HG03571 (cell line): ENCODE measurements at regions not wholly inside any gene's neighbourhood (a gene's known extent, or its start where the extent isn't known, plus 50 kb on each side); places are given as distances from the start of the nearest gene placed in this dataset.
"Not testable (repeated sequence)": the region's sequence is repeated elsewhere in the genome, so short reads cannot be mapped to it uniquely, and the experiment has no call there.

Experiments
- ATAC-seq: cut with Tn5 transposase; IDR thresholded peaks from one replicate; pipeline ENCODE4 v1.9.1; 2021; ENCODE audit not compliant: unreplicated experiment

DNA sequence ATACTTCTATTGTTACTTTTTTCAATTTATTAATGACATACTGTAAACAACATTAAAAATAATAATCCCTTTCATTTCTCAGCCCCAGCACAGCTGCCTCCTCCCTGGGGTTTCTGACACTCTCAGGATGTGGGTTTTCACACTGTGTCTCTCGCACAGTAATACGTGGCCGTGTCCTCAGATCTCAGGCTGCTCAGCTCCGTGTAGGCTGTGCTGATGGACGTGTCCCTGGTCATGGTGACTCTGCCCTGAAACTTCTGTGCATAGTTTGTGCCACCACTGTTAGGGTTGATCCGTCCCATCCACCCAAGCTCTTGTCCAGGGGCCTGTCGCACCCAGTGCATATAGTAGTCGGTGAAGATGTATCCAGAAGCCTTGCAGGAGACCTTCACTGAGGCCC is 159.9 kb downstream of the POTEB start:
- peak; percentile 25 for ATAC-seq

DNA sequence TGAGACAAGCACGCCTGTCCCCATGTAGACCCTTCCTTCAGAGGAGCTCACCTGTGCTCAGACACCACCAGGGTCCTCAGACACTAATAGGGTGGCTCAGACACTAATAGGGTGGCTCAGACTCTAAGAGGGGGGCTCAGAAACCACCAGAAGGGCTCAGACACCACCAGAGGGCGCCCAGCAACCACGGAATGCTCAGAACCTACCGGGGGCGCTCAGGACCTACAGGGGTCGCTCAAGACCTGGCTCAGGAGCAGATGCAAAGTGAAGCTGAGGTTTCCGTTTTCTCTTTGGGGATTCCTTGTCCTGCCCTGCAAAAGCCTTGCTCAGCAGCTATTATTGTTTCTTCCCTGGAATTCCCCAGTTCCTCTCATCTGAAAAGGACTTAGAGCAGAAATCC is 172.1 kb downstream of the POTEB start:
- ATAC-seq, result peak; percentile 92

DNA sequence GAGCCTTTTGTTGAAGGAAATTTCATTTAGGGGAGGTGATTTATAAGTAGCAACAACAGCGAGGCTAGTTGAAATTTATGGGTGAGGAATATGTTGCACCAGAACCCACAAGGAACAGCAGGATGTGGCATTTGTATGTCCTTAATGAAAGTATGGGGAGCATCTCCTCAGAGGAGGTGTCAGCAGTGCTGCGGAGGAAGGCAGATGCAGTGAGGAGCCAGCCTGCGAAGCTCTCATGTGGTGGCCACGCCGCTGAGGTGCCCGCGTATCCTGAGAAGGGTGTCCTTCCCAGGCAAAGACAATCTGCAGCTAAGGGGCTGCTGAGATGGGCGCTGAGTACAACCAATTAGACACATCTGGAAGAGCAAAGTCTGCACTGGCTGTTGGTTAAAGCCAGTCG is 178.9 kb downstream of the POTEB start:
- not testable (repeated sequence) for ATAC-seq

DNA sequence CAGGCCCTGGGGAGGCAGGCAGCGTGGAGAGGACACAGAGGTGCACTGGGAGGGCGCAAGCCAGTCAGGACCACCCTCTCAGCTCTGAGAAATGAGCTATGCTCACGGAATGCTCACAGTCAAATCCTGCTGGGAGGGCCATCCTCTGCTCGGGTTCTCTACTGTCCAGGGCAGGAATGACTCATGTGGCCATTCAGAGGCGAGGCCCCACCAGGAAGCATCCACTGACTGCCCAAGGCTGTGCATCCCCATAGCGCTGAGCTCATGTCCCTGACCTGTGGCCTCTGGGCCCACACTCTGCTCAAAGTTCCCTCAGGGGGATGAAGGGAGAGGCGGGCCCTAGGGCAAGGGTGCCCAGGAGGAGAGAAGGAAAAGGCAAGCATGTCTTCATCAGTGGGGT is 182.4 kb downstream of the POTEB start:
- ATAC-seq, result not testable (repeated sequence)

DNA sequence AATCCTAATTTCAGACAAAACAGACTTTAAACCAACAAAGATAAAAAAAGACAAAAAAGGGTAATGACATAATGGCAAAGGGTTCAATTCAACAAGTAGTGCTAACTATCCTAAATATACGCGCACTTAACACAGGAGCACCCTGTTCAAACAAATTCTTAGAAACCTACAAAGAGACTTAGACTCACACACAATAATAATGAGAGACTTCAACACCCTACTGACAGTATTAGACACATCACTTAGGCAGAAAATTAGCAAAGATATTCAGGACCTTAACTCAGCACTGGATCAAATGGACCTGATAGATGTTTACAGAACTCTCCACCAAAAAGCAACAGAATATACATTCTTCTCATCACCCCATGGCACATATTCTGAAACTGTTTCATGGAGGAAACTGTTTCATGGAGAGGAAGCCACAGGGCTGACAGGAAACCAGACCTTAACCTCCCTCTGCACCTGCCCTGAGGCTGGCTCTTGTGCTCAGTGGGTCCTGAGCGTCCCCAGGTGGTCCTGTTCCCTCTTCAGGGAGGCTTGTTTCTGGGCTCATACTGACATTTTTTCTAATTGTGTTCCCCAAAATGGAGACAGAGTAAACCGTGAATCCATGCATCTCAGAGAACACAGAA is 184.9 kb downstream of the POTEB start:
- ATAC-seq, result not testable (repeated sequence)

DNA sequence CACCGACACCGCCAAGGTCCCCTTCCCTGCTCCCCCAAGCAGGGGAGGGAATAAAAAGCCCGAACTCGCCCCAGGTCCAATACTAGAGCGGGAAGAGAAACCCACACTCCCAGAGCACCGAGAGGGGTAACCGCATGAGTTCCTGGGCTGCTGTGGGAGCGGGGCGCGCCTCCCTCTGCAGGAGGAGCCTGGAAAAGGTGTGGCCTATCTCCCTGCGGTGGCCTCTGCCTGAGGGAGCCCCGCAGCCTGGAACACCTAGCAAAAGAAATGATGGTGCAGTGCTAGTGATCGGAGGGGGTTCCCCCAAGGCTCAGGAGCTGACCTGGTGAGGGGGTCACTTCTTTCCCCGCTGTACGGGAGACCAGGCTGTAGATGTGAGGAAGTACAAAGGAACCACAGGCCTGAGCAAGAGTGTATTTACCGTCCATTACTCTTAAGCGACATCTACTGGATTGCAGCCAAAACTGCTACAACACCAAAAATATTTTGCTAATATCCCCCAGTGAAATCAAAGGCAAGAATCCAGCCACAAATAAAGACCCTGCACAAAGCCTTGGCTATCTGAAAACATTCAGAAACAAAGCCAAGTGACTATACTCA is 216.6 kb upstream of the POTEB3 start:
- not testable (repeated sequence) for ATAC-seq

DNA sequence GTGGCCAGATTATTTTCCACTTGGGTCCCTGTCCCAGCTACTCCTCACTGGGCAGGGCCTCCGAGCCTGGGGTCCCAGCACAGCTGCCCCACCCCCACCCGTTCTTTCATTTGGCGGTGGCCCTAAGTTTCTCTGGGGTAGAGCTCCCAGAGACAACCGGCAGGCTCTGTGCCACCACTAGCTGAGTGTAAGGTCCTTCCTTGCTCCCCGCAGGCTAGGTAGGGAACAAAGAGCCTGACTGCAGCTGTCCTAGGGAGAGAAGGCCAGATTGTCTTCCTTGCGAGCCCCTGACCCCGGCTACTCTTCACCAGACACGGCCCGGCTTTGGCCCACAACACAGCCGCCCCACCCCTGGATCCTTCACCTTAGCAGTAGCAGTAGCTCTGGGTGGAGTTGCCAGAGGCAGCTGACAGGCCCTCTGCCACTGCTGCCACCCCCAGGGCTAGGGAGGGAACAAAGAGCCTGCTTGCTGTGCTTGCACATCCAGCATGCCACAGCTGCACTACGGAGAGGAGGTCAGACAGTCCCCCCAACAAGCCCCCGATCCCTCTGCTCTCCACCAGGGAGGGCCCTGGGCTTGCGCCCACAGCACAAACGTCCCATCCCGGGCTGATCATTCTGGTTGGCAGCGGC is 215.9 kb upstream of the POTEB3 start:
- ATAC-seq, result not testable (repeated sequence)

DNA sequence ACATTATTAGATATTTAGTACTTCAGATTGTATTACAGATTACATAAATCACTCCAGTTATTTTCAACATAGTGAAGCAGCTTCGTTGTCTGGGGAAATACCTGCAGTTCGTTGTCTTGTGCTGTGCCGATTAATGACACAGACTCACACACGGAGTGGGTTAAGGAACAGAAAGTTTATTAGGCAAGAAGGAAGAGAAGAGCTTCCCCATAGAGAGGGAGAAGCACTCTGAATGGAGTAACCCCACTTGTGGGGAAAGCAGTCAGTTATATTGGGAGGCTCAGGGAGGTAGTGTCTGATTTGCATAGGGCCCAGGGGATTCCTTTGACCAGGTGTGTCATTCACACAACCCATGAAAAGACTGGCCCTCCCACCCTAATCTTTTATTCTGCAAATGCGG is 213.4 kb upstream of the POTEB3 start:
- ATAC-seq, result not testable (repeated sequence)

DNA sequence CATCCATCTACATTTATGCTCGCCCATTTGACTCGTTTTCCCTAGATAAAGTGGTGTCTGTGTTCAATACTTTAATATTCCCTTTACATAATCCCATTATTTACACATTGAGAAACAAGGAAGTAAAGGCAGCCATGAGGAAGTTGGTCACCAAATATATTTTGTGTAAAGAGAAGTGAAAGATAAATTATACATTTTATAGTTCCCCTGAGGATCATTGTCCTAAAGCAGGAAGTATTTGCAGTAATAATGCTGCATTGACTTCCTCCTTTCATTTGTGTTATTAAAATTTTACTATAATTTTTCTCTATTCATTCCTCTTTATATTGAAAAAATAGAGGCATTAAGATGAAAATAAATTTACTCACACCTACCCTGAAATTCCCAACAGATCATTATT is 198.5 kb upstream of the POTEB3 start:
- not testable (repeated sequence) for ATAC-seq

DNA sequence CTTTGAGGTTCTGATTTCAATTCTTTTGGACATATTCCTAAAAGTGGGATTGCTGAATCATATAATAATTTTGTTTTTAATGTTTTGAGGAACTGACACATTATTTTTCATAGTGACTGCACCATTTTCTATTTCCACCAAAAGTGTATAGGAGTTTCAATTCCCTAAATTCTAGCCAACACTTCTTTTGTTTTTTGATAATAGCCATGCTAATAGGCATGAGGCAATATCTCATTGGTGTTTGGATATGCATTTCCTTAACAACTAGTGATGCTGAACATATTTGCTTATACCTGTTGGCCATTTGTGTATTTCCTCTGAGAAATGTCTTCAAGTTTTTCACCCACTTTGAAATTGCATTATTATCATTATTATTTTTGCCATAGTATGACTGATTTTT is 186.4 kb upstream of the POTEB3 start:
- not testable (repeated sequence) for ATAC-seq

DNA sequence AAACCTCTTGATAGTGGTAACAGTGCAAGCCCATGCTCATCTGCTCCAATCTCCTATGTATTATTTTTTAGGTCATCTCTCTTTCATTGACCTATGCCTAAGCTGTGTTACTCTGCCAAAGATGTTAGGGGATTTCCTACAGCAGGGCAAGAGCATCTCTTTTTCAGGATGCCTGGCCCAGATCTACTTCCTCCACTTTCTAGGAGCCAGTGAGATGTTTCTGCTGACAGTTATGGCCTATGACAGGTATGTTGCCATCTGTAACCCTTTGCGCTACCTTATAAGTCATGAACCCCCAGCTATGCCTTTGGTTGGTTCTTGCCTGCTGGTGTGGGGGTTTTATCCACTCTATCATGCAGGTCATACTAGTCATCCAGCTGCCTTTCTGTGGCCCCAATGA is 168.9 kb upstream of the POTEB3 start:
- ATAC-seq, result not testable (repeated sequence)

DNA sequence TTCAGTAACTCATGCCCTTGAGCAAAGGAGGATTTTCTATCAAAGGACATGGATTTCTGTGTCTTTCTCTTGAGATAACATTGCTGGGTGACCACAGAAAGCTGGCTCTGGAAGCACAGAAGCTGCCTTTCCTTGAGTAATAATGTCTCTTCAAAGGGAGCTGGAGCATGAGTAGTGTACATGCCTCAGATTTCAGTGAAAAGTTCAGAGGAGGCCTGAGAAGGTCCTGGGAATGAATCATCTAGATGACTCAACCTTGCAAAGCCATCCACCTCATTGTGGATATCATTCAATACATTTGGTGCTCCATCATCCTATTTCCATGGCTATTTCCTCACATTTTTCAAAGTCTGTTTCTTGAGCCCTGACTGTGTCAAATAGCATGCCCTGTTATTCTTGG is 125.1 kb upstream of the POTEB3 start:
- not testable (repeated sequence) for ATAC-seq

DNA sequence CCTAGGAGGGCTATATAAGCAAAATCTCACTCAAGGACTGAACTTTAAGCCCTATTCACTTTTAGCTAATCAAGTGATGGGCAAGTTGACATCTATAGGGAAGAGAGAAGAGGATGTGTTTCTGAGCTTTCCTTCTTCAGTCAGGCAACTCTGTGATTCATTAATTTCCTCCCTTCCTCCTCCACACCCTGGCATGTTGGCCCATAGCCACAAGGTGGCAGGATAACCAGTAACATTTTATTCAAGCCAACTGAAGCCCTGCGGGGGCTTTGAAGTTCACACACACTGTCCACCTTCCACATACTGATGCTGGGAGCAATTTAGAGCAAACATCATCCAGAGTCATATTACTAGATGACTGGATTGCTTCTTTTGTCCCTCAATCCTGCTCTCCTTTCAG is 111.5 kb upstream of the POTEB3 start:
- peak; percentile 61 for ATAC-seq

DNA sequence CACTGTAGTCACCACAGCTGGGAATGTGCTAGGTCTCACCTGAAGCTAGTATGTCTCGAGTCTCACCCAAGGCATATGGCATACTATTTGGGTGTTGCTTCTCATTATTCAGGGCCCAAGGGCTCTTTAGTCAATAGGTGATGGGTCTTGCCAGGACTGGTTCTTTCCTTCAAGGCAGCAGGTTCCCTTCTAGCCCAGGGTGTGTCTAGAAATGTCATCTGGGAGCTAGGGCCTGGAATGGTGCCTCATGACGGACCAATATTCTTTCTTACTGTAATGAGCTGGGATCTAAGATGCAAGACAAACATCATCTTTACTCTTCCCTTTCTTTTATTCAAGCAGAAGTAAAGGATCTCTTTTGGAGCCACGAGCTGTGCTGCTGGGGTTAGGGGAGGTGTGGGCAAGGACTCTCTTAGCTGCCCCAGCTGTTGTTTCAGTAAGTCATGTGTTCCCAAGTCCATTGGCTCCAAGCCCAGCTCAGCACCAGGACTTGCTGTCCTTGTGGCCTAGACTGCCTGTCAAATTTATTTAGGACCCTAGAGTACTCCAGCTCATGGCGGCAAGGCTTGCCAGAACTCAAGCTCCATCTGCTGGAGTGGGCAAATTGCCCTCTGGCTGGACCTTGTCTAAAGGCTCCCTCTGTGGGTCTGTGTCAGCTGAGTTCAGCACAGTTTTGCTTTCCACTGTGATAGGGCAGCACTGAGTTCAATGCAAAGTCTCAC is 106.0 kb upstream of the POTEB3 start:
- not testable (repeated sequence) for ATAC-seq

DNA sequence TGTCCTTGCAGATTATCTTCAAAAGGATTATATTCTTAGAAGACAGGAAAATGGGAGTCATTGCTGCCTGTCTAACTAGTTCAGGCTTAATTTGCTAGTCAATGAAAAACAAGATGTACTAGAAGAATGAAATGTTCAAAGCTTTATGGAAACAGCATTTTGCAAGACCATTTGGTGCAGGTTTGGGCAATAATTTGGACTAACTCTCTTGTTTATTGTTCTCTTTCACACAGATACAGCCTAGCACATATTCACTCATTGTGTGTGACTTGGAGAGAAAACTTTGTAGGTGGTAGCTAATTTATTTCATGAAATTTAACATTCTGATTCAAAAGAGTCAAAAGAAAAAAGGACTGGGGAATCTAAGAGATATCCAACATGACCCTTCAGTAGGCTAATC is 92.5 kb upstream of the POTEB3 start:
- not testable (repeated sequence) for ATAC-seq

DNA sequence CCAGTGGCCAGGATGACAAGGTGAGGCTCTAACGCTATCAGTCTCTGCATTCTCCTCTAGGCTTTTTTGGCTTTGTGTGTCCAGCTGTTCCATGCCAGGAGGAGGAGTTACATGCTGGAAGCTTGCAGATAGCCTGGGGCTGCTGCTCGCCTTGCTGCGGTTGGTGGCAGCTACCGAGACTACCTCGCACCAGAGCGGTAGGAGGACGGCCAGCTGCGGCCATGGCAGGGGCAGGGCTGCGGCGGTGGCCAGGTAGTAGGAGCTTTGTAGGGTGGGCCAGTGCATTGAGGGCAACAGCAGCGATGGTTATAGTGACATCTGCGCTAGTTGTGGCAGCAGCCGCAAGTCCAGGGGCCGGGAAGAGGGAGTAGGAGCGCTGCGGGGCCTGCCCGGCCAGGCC is 75.9 kb upstream of the POTEB3 start:
- ATAC-seq, result not testable (repeated sequence)

DNA sequence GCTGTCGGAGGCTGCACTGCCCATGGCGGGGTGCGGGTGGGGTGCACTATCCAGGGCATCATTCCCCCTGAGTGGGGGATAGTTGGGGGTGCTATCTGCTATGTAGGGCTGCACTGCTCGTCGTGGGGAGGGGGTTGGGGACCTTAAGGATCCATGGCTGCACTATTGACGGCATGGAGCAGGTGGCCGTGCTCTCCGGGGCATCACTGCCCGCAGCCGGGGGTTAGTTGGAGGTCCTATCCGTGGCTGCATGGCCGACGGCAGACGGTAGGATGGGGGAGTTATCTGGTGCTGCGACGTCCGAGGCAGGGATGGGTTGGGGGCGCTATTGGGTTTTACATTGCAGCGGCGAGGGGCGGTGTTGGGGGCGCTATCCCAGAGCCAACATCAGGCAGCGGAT is 75.0 kb upstream of the POTEB3 start:
- ATAC-seq, result not testable (repeated sequence)

DNA sequence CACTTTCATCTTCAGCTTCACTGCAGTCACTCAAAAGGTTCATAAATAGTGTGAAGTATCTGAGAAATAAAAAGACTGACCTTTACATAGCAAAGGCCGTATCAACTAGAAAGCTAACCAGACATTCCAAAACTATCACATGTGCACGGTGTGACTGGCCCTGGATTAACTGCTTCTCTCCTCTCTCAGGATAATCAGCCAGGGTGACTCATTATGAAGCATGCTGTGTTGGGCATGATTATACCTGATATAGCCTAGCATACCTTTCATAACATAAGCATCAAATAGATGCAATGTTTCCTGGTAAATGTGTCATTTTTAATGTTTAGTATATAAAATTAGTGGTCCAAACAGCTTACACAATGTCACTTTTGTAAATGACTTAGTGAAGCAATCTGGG is 62.7 kb upstream of the POTEB3 start:
- ATAC-seq, result not testable (repeated sequence)
